Jurkat, Clone E6-1 (cell line): ENCODE measurements at regions not wholly inside any gene's neighbourhood (a gene's known extent, or its start where the extent isn't known, plus 50 kb on each side); places are given as distances from the start of the nearest gene placed in this dataset.
"Not testable (repeated sequence)": the region's sequence is repeated elsewhere in the genome, so short reads cannot be mapped to it uniquely, and the experiment has no call there.

Source experiments
- DNase-seq: peaks from one replicate; pipeline ENCODE4 v3.0.0-alpha.2; 2011; ENCODE audit warnings: low read depth, low spot score
- H3K4me3 ChIP-seq: 2 replicates; pipeline ENCODE4 v1.5.1; 2011; ENCODE audit warnings: mild to moderate bottlenecking, low read length, control low read depth, moderate library complexity

DNA sequence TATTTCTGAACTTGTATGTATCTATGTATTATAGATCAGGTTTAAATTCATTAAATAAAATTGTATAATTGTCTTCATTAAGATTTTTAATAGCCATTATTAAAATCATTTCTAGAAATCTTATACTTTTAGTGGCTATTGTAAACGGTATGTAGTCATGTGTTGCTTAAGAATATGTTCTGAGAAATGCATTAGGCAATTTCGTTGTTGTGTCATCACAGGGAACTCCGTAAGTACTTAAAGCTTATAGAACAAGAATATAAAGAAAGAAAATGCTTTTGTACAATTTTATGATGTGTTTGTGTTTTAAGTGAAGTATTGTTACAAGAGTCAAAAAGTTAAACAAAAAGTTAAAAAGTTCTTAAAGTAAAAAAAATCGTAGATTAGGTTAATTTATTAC, 765.8 kb downstream of the METTL4 start:
- no peak overlapping the region for H3K4me3 ChIP-seq
- no peak for DNase-seq

DNA sequence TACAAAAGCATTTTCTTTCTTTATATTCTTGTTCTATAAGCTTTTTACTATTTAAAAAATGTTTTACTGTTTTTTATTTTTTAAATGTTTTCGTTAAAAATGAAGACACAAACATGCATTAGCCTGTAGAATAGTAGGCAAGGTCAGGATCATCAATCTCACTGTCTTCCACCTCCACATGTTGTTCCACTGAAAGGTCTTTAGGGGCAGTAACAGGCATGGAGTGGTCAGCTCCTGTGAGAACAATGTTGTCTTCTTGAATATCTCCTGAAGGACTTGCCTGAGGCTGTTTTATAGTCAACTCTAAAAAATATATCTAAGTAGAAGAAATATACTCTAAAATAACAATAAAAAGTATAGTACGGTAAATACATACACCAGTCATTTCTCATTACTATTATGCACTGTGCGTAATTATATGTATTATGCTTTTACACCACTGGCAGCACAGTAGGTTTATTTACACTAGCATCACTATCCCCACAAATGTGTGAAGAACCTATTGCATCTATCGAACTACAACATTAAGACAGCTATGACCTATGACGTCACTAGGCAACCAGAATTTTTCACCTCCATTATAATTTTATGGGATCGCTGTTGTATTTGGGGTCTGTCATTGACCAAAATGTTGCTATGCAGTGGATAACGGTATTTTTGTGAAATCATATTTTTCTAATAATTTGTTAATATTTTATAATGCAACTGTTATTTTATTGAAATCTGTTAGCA, 764.3 kb downstream of the METTL4 start:
- no peak overlapping the region for H3K4me3 ChIP-seq
- no peak for DNase-seq

DNA sequence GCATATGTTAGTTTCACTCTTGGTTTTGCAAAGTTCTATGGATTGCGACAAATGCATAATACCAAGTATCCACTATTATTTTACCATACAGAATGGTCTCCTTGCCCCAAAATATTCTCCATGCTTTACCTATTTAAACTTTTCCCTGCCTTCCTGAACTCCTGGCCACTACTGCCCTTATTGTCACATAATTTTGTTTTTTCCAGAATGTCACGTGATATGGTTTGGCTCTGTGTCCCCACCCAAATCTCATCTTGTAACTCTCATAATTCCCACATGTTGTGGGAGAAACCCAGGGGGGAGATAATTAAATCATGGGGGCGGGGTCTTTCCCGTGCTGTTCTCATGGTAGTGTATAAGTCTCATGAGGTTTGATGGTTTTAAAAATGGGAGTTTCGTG, 760.0 kb downstream of the METTL4 start:
- no peak overlapping the region for H3K4me3 ChIP-seq
- no peak for DNase-seq

DNA sequence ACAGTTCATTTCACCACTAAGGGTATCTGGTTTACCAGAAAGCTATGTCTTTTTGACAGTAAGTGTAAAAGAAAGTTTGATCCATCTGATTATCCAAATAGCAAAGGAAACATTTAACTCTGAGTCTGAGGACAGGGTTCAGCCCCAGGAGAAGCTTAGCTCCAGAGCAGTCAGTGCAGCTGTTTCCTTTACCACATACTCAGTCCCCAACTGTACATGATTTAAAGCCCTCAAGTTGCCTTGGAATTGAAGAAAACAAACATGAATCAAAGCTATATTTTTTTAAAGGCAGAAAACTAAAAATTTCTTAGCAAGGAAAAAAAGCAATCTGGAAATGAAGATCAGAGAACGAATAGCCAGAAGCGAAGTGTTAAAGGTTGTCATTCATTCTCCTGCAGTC, 746.0 kb downstream of the METTL4 start:
- DNase-seq = no peak

DNA sequence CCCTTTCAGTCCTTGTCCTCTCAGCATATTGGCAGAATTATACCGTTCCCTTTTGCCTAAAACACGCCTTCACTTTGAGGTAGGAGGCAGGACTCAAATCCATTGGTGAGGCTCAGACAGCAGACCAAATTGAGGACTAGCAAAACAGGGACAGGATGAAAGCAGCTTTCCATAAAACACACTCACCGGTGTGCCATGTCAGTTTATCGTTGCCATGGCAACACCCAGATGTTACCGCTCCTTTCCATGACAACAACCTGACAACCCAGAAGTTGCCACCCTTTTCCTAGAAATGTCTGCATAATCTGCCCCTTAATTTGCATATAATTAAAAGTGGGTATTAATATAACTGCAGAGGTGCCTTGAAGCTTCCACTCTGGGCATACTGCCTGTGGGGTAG, 730.4 kb downstream of the METTL4 start:
- H3K4me3 ChIP-seq = no peak overlapping the region
- DNase-seq = no peak

More for the DNA sequence above, 746.0 kb downstream of the METTL4 start:
- no peak overlapping the region for H3K4me3 ChIP-seq

DNA sequence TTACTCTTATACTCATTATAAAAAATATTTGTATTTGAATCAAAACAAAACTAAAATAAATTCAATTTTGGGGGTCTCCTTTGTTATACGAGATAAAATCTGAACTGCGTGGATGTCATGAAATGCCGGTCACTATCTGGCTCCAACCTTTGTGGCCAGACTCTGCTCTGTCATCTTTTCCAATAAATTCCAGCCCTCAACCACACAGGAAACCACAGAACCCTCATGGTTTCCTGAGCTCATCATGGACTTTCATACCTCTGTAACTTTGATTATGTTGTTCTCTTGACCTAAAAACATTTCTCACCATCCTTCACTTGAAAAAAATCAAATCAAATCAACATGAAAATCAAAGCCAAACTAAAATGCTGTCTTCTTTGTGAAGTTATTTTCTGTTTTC, 724.7 kb downstream of the METTL4 start:
- DNase-seq = no peak

DNA sequence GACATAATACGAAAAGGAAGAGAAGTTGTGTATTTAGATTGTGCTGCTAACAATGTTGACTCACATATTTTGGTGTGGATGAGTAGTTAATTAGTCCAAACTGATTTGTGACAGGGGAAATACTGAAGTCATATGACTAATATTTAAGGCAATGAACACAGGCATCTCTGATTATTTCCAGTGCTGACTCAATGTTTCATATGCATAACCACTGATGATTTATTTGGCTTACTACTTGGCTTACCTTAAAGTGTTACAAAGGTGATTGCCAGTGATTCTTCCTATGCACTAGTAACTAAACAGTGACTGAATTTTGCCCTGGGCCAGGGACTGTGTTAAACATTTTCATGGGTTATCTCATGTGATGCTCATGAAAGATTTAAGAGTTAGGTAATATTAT, 722.6 kb downstream of the METTL4 start:
- no peak for DNase-seq
- no peak overlapping the region for H3K4me3 ChIP-seq

More for the DNA sequence above, 724.7 kb downstream of the METTL4 start:
- H3K4me3 ChIP-seq = no peak overlapping the region

DNA sequence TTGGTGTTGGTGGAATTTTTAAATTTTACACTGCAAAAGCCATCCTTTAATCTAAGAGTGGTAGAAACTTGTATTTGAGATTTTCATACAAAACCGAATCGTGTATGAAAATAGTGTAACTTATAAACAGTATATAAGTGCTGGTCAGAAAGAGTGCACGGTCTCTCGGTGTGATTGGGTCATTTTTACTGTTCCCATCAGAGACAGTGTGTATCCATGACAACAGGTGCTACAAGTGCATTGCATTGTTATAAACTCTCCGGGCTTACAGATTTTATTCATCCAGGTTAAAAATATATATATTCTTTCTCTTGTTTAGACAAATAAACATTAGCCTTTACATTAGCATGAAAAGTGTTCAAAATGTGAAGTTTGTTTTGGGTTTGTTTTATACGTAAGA, 721.9 kb downstream of the METTL4 start:
- DNase-seq = no peak
- no peak overlapping the region for H3K4me3 ChIP-seq

DNA sequence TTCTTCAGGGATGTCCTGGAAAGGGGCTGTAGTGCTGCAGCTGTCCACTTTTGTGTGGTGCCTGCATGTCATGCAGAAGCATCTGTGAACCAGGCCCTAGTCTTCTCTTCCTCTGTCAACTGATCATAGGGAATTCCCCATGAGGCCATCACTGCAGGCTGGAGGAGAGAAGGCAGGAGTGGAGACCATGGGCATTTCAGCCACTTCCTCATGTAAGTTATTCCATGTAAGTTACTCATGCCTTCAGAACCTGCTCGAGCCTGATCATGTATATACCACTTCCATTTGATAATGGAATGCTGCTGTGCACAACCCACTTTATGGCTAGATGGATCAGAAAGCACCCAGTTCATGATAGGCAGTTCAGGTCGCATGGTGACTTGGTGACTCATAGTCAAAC, 714.0 kb downstream of the METTL4 start:
- H3K4me3 ChIP-seq, DNase-seq: not testable (repeated sequence)

DNA sequence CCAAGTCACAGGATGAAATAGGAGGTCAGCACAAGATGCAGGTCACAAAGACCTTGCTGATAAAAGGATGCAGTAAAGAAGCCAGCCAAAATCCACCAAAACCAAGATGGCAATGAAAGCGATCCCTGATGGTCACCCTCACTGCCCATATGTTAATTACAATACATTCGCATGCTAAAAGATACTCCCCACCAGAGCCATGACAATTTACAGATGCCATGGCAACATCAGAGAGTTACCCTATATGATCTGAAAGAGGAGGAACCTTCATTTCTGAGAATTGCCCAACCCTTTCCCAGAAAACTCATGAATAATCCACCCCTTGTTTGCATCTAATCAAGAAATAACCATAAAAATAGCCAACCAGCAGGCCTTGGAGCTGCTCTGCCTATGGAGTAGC, 709.8 kb downstream of the METTL4 start:
- H3K4me3 ChIP-seq = no peak overlapping the region
- DNase-seq = no peak

DNA sequence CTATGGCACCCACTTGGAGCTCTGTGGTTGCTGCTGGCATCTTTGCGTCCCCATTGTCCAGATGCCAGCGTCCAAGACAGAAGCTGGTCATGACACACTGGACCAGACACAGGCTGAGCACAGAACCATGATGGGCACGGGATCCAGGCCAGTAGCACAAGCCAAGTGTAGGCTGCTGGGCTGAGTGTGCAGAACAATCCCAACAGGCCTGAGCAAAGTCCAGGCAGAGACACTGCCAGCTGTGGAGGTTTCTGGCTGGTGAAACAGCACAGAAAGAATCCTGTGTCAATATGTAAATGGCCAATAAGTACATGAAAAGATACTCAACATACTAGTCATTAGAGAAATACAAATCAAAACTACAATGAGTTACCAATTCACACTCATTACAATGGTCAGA, 705.4 kb downstream of the METTL4 start:
- no peak for DNase-seq
- no peak overlapping the region for H3K4me3 ChIP-seq

DNA sequence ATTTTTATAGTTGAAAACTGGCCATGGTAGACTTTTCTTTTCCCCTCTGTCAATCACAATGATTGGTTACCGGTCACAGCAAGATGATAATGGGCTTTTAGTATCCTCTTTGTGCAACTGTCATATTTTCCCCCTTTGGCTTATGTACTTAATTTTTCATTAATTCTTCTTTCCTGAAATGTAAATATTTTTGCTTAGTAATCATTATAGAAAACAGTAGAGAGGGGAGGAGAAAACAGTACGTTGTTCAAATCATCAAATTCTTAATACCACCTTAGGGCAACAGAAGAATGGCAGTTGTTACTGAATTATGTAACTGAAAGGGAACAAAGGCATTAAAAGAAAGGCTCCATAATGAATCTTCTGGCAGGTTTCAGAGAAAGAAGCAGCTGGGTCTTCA, 699.0 kb downstream of the METTL4 start:
- H3K4me3 ChIP-seq = no peak overlapping the region

DNA sequence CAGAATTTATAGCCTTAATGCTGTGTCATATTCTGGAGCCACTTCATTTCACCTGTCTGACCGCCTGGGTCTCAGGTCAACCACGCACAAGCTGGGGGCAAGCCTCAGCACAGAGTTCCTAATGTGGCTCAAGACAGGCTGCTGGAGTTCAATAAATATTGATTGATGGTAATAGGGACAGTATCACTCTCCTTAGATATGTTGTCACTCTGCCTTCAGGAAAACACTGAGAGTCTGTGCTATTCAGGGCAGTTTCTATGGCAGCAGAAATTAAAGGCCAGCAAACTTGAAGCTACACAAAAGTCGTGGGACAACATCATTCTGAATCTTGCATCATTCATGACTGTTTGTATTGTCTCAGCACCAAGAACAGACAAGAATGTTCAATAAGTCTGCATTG, 696.1 kb downstream of the METTL4 start:
- DNase-seq = no peak
- H3K4me3 ChIP-seq = no peak overlapping the region

More for the DNA sequence above, 699.0 kb downstream of the METTL4 start:
- DNase-seq = no peak

DNA sequence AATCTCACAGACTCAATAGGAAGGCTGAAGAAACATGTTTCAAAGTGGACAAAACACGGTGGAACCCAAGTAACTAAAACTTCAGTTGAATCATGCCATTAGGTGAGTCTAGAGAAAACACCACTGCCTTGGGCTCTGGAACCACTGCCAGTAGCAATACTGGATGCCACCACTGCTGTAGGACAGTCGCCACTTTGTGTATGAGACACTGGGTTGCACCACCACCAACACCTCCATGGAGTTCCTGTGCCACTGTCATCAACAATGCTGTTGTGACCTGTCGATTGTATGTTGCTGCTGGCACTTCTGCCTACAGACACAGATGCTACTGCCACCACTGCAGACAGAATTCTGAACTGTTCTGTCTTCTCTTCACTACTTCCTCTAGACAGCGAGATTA, 686.7 kb downstream of the METTL4 start:
- H3K4me3 ChIP-seq = no peak overlapping the region
- DNase-seq = no peak

DNA sequence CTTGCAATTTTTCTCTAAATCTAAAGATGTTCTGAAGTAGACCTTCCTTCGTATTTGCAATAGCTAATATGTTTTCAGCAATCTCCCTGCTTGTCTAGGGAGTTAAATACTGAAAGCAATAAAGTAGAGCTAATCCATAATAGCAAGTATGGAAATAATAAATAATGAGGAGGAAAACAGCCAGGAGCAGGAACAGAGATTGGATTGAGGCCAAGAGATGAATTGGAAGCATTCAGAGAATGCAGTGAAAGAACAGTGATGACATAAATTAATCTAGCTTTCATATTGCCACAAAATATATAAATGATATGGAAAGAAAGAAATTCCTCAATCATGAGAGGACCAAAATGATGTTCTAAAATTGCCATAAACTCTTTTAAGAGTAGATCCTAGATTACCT, 679.7 kb downstream of the METTL4 start:
- H3K4me3 ChIP-seq = no peak overlapping the region
- DNase-seq = no peak

DNA sequence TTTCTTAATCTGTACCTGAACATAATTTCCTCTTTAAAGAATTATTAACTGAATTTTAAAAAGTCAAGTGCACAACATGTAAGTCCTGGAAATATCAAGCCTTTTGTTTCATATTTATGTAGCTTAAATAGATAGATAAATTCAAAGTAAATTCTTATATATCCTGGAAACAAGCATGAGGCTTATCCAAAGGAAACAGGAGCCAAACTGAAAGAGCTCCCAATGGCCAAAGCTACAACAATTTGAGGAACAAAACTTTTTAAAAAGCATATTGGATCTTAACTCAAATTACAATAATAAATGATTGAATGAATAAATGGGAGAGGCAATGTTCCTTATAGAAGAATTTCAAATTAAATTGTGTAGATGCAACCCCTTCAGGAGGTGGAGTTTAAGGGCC, 679.1 kb downstream of the METTL4 start:
- no peak for DNase-seq

DNA sequence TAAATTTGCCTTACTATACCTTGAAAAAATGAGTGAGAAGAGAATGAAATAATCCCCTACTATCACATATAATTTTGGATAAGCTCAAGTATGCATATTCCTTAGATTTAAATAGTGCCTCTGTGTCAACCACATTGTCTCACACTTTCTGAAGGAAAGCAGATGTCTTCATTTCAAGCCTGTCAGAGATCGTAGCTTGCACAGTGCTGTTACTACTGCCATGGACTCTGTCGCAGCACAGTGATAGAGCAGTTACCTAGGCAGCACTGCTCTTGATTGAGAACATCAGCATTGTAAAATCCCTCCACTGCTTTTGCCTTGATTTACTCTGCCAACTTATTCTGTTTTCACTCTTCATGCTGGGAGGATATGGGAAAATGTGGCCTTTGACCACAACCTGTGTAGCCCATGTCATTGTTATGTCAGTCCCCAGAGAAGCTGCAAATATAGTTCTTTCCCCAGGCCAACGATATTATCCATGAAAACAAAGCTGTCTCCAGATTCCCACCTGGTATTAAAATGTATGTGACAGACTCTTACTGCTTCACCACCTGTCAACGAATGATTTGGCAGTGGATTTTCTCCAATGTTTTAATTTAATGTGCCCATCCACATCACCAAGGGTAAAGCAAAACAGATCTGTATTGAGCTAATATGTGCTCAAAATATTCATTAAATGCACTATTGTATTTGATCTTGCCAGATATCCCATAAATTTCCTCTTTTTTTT, 675.7 kb downstream of the METTL4 start:
- H3K4me3 ChIP-seq = no peak overlapping the region
- no peak for DNase-seq

More for the DNA sequence above, 679.1 kb downstream of the METTL4 start:
- no peak overlapping the region for H3K4me3 ChIP-seq

DNA sequence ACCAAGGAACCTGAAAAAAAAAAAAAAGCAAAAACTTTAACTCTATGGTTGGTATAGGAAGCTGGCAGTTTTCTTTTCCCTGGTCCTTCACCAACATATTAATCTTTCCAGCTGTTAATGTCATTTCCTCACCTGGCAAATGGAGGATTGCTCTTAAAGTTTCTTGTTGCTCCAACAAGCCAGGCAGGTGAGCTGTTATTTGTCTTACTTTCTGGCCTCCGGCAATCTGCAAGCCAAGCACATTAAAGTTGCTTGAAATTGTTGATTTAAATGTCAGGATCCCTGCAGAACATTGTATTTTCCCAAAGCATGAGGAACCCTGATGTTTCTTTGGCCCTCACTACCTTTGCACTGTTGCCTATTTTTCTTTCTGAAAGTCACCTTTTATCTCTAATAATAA, 664.9 kb downstream of the METTL4 start:
- no peak overlapping the region for H3K4me3 ChIP-seq
- DNase-seq = no peak

DNA sequence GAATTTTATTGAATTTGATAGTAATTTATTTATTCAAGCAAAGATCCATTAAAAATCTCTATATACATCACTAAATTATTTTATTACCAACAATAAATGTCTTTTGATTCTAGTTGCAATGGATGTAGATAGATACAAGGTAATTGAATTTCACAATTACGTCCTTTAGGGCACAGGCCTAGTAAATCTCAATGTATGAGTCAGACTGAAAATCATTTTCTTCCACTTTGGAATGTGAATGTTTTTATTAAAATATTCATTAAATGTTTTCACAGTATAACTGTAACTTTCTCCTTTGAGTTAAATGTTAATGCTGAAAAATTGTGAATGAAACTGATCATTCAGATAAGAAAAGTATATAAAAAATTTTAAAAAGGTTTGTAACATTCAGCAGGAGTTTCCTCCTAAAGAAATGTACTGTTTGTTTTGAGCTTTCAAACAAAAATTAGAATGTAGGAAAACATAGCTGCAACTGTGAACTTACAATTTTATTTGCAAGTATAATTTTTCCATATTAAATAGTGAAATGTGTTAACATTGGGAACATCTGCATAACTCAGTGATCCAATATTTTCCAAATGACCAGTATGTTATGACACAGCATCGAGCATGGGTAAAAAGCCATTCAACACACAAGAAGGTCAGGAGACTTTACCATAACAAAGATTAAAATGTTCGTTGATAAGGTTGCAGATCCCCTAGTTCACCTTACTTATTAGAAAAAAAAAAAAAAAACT, 663.7 kb downstream of the METTL4 start:
- DNase-seq = no peak
- no peak overlapping the region for H3K4me3 ChIP-seq

DNA sequence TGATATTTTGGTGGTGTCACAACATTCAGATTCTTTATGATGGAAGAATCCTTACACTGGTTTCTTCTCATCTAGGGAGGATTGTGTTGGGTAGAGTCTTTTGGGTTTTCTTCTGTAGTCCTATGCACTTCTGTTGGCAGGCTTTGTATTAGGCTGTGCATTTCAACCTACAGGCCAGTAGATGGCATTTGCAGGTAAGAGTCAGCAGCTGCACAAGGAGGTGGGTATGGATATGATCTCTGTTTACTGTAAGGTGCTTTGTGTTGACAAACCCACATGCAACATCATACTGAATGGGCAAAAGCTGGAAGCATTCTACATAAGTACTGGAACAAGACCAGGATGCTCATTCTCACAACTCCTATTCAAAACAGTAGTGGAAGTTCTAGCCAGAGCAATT, 656.8 kb downstream of the METTL4 start:
- H3K4me3 ChIP-seq = no peak overlapping the region
- DNase-seq = peak; percentile 38
